A549 (cell line): ENCODE measurements at regions not wholly inside any gene's neighbourhood (a gene's known extent, or its start where the extent isn't known, plus 50 kb on each side); places are given as distances from the start of the nearest gene placed in this dataset.

Experiments
- ATAC-seq, 2 experiments: fragments of 200-7000 bp in 1 of 2; fragments of >200 bp in 1 of 2; cut with Nextera tagmentation in 1 of 2; cut with Tn5 transposase in 1 of 2; 3 replicates each; pipeline versions ENCODE4 v1.8.0 to v1.9.1; 2018 to 2020; ENCODE audit warnings: mild to moderate bottlenecking in 1 of 2, moderate library complexity in 1 of 2
- CTCF ChIA-PET: fragments of 300-600 bp; sonication (Branson Sonifier 250); formaldehyde crosslinking; extraction: SDS; loops from one replicate; lab custom pipeline; 2021; ENCODE audit warnings: antibody characterized with exemption, inconsistent platforms; lab: Yijun Ruan, JAX
- POLR2A ChIA-PET: fragments of 350-600 bp; formaldehyde crosslinking; extraction: SDS; loops from one replicate; lab custom pipeline; 2021; ENCODE audit warnings: antibody characterized with exemption, inconsistent platforms; lab: Yijun Ruan, JAX
- DNase-seq, 2 experiments: peaks; one replicate each; pipeline versions ENCODE4 v3.0.0 to v3.0.0-alpha.2; 2011 to 2016; ENCODE audit warnings: low read depth in 1 of 2, low spot score in 1 of 2
- FAIRE-seq: peaks from 2 replicates; lab custom pipeline; 2011; peaks lifted over from hg19 to GRCh38; lab: Jason Lieb, UNC
- H3K27ac ChIP-seq, 2 experiments: fragments of >200 bp; sonication (Bioruptor Twin); formaldehyde crosslinking; 3 replicates each; pipeline ENCODE4 v1.5.1; 2016 to 2017
- H3K4me1 ChIP-seq: fragments of >200 bp; sonication (Bioruptor Twin); formaldehyde crosslinking; 3 replicates; pipeline ENCODE4 v1.6.1; 2016
- H3K4me2 ChIP-seq: fragments of >200 bp; sonication (Bioruptor Twin); formaldehyde crosslinking; 3 replicates; pipeline ENCODE4 v1.6.1; 2016
- H3K4me3 ChIP-seq: fragments of >200 bp; sonication (Bioruptor Twin); formaldehyde crosslinking; 3 replicates; pipeline ENCODE4 v1.5.1; 2016
- H3K9me3 ChIP-seq: fragments of >200 bp; sonication (Bioruptor Twin); formaldehyde crosslinking; 3 replicates; pipeline ENCODE4 v1.6.1; 2016
- CBX8 ChIP-seq: fragments of 200-600 bp; sonication (generic); IDR thresholded peaks from 2 replicates; pipeline ENCODE4 v1.6.1; 2016
- E2F6 ChIP-seq: IDR thresholded peaks from 2 replicates; pipeline ENCODE4 v1.6.1; 2012; ENCODE audit warnings: low read depth, borderline replicate concordance
- EHMT2 ChIP-seq: fragments of 200-600 bp; sonication (generic); IDR thresholded peaks from 2 replicates; pipeline ENCODE4 v1.6.1; 2016; ENCODE audit warnings: antibody characterized with exemption, low read depth, mild to moderate bottlenecking, moderate library complexity
- FOSL2 ChIP-seq, 2 experiments: fragments of 450-650 bp in 1 of 2; fragments of >200 bp in 1 of 2; sonication (Bioruptor Twin) in 1 of 2; formaldehyde crosslinking; IDR thresholded peaks; 2 replicates each; pipeline versions ENCODE4 v1.5.0 to v1.6.1; 2016 to 2020; ENCODE audit warnings: mild to moderate bottlenecking in 1 of 2, moderate library complexity in 1 of 2
- HDAC2 ChIP-seq: fragments of 200-600 bp; sonication (generic); IDR thresholded peaks from 2 replicates; pipeline ENCODE4 v1.6.1; 2016
- HES2 ChIP-seq: fragments of >200 bp; sonication (Bioruptor Twin); formaldehyde crosslinking; IDR thresholded peaks from 2 replicates; pipeline ENCODE4 v1.6.1; 2016
- HMGXB4 ChIP-seq: fragments of 250-450 bp; sonication (Bioruptor Pico); IDR thresholded peaks from 2 replicates; pipeline ENCODE4 v1.5.0; 2021; ENCODE audit warnings: mild to moderate bottlenecking, moderate library complexity, borderline replicate concordance
- HOXA7 ChIP-seq: fragments of 250-450 bp; sonication (Bioruptor Pico); IDR thresholded peaks from 2 replicates; pipeline ENCODE4 v1.5.0; 2020; ENCODE audit warnings: mild to moderate bottlenecking, moderate library complexity
- HOXB5 ChIP-seq: fragments of 250-450 bp; sonication (Bioruptor Pico); IDR thresholded peaks from 2 replicates; pipeline ENCODE4 v1.5.0; 2020; ENCODE audit warnings: mild to moderate bottlenecking, moderate library complexity
- JUN ChIP-seq, 2 experiments: fragments of >200 bp; sonication (Bioruptor Twin); formaldehyde crosslinking; IDR thresholded peaks; 2 replicates in 1 of 2; 3 replicates in 1 of 2; pipeline ENCODE4 v1.6.1; 2016 to 2017
- JUNB ChIP-seq: fragments of >200 bp; sonication (Bioruptor Twin); formaldehyde crosslinking; IDR thresholded peaks from 2 replicates; pipeline ENCODE4 v1.6.1; 2016
- MAX ChIP-seq: IDR thresholded peaks from 2 replicates; pipeline ENCODE4 v1.6.1; 2012
- NFE2L2 ChIP-seq: fragments of 150-350 bp; conservative IDR thresholded peaks from 2 replicates; pipeline ENCODE4 v1.6.1; 2014; ENCODE audit warnings: low read length
- PBX3 ChIP-seq: IDR thresholded peaks from 2 replicates; pipeline ENCODE4 v1.6.1; 2012
- PHF8 ChIP-seq: fragments of 200-600 bp; sonication (generic); IDR thresholded peaks from 2 replicates; pipeline ENCODE4 v1.6.1; 2016; ENCODE audit warnings: low read depth, mild to moderate bottlenecking, antibody characterized with exemption, moderate library complexity, borderline replicate concordance
- POLR2AphosphoS2 ChIP-seq: conservative IDR thresholded peaks from 2 replicates; pipeline ENCODE4 v1.6.1; 2012; ENCODE audit warnings: low read length, improper control_type of control experiment, inconsistent platforms
- REST ChIP-seq: fragments of 200-600 bp; sonication (generic); IDR thresholded peaks from 2 replicates; pipeline ENCODE4 v1.6.1; 2016; ENCODE audit warnings: antibody characterized with exemption, mild to moderate bottlenecking, moderate library complexity
- RFX5 ChIP-seq: fragments of 450-650 bp; IDR thresholded peaks from 2 replicates; pipeline ENCODE4 v1.7.1; 2014; ENCODE audit warnings: antibody characterized with exemption, mild to moderate bottlenecking, moderate library complexity
- RNF2 ChIP-seq: fragments of 200-600 bp; sonication (generic); IDR thresholded peaks from 2 replicates; pipeline ENCODE4 v1.6.1; 2016; ENCODE audit warnings: low read depth, mild to moderate bottlenecking, antibody characterized with exemption, moderate library complexity, borderline replicate concordance
- SMC3 ChIP-seq: fragments of >200 bp; sonication (Bioruptor Twin); formaldehyde crosslinking; IDR thresholded peaks from 3 replicates; pipeline ENCODE4 v1.6.1; 2018; ENCODE audit warnings: inconsistent platforms
- TP53 ChIP-seq: fragments of 250-450 bp; sonication (Bioruptor Pico); IDR thresholded peaks from 2 replicates; pipeline ENCODE4 v1.5.0; 2021; ENCODE audit warnings: mild to moderate bottlenecking, moderate library complexity
- USF2 ChIP-seq: fragments of 450-650 bp; IDR thresholded peaks from 2 replicates; pipeline ENCODE4 v1.6.1; 2014; ENCODE audit warnings: antibody characterized with exemption
- ZC3H11A ChIP-seq: fragments of 450-650 bp; IDR thresholded peaks from 2 replicates; pipeline ENCODE4 v1.6.1; 2014; ENCODE audit warnings: antibody characterized with exemption, mild to moderate bottlenecking
- ZFP36 ChIP-seq: fragments of 450-650 bp; IDR thresholded peaks from 2 replicates; pipeline ENCODE4 v1.6.1; 2014; ENCODE audit warnings: borderline replicate concordance; ENCODE audit not compliant: partially characterized antibody
- WGBS: methylation state at CpG from one replicate; pipeline ENCODE4 v1.1.6; 2017; ENCODE audit errors: missing lambda C conversion rate; 5-methylcytosine and 5-hydroxymethylcytosine counted together

- WGBS: 67% methylated on average over 2 of the region's 2 CpGs
- TF ChIP-seq HES2 (no peak), ZC3H11A (no peak), ZFP36 (no peak), JUNB (no peak), RNF2 (no peak), NFE2L2 (no peak), RFX5 (no peak), SMC3 (no peak), FOSL2 (IDR thresholded peaks at IDR 0.05) (no peak), FOSL2 (CRISPR knock-in tag; IDR thresholded peaks at IDR 0.05) (no peak)
- TF ChIP-seq, all 56 proteins: peak for 0
- DNase-seq (no peak), ATAC-seq (no peak; a peak in 1 of 6 replicates), FAIRE-seq (no peak)
- ChIA-PET CTCF (interaction anchor here (1.2 to 1.5 kb wide), 2 partner anchors 10 to 18 kb away, joined by 3 to 5 read pairs; no protein-coding TSS in a partner anchor), POLR2A (no interaction called here)
- Histone ChIP-seq H3K4me1 (peaks cover 5% of the 10 kb centered on the region; the same call in 1 of the 3 replicates), H3K27ac (no peak overlapping the region), H3K4me2 (no peak overlapping the region), H3K9me3 (no peaks in the 10 kb centered on the region), H3K4me3 (no peak overlapping the region)
These were observed 140.4 kb upstream of the COL21A1 start for GRCh38 chr6:56387621-56388414.

GRCh38 chr6:56386717-56387116 lies 139.3 kb upstream of the COL21A1 start:
- WGBS: 100% methylated on average over 1 of the region's 1 CpG
- Histone ChIP-seq H3K27ac (no peak overlapping the region), H3K4me1 (peaks cover 5% of the 10 kb centered on the region; the same call in 1 of the 3 replicates), H3K4me3 (no peak overlapping the region), H3K9me3 (no peaks in the 10 kb centered on the region), H3K4me2 (no peak overlapping the region)
- POLR2A ChIA-PET: no interaction called here
- CTCF ChIA-PET: interaction anchor here (1.2 kb wide), 1 partner anchor 9 kb away, joined by 3 read pairs; no protein-coding TSS in a partner anchor
- FAIRE-seq (no peak), ATAC-seq (no peak), DNase-seq (no peak)
- TF ChIP-seq ZFP36 (no peak), HOXB5 (CRISPR knock-in tag) (no peak), REST (no peak), PHF8 (no peak), MAX (no peak), HOXA7 (CRISPR knock-in tag) (no peak), EHMT2 (no peak), TP53 (CRISPR knock-in tag) (no peak)

- no peak overlapping the region for H3K4me3 ChIP-seq
- H3K9me3 ChIP-seq: no peaks in the 10 kb centered on the region
- H3K4me2 ChIP-seq: no peak overlapping the region
- WGBS: 69% methylated on average over 6 of the region's 6 CpGs
- POLR2A ChIA-PET: no interaction called here
- DNase-seq (no peak), ATAC-seq (no peak), FAIRE-seq (no peak)
- peaks cover 5% of the 10 kb centered on the region; the same call in 1 of the 3 replicates for H3K4me1 ChIP-seq
- H3K27ac ChIP-seq: no peak overlapping the region
- CTCF ChIA-PET: no interaction called here
- TF ChIP-seq HMGXB4 (CRISPR knock-in tag) (no peak), JUN (IDR thresholded peaks at IDR 0.05) (no peak), HDAC2 (no peak), TP53 (CRISPR knock-in tag) (no peak), CBX8 (no peak), E2F6 (no peak), PBX3 (no peak), POLR2AphosphoS2 (no peak), SMC3 (no peak), USF2 (no peak)
These were observed 138.7 kb upstream of the COL21A1 start for GRCh38 chr6:56385981-56386593.
